ENCODE measurements at regions not wholly inside any gene's neighbourhood (a gene's known extent, or its start where the extent isn't known, plus 50 kb on each side); places are given as distances from the start of the nearest gene placed in this dataset.

DNA sequence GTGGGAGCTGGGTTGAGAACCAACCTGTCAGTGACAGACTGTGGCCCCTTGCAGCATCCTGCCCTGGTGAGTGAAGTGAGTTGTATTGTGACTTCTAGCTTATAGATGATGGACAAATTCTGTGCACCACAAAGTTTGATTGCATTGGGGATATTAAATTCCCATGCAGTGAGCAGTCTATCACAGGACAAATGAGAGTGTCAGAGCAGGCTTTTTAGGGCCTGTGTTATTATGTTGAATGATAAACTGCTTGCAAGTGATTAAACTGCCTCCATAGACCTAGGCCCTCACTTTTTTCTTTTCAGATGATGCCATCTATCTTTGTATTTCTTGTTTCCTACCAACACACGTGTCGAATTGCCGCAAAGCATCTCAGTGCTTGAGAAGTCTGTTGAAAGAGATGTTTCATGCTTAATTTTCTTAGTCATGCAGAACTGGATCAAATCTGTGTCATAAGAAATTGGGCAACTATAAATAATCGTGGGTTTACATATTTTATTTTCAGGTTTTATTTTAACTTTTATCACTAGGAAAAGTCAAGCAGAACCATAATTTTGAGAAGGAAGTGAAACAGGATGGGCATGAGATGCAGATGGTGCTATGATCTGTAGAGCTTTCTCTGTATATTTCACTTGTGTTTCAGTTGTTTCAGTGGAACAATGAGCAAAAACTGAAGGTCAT lies 199.2 kb downstream of the S1PR1 start:
- H3K4me1 ChIP-seq (ENCODE audit: control insufficient read depth, insufficient read depth, low read length): no peaks in the 10 kb centered on the region
- H3K27ac ChIP-seq (ENCODE audit: low read length): no peak overlapping the region
- CTCF ChIA-PET: no interaction called here
- ATAC-seq: no peak
- no peaks in the 10 kb centered on the region for H3K27me3 ChIP-seq (ENCODE audit: control insufficient read depth, insufficient read depth, low read length)
- TF ChIP-seq, protein P1, sequence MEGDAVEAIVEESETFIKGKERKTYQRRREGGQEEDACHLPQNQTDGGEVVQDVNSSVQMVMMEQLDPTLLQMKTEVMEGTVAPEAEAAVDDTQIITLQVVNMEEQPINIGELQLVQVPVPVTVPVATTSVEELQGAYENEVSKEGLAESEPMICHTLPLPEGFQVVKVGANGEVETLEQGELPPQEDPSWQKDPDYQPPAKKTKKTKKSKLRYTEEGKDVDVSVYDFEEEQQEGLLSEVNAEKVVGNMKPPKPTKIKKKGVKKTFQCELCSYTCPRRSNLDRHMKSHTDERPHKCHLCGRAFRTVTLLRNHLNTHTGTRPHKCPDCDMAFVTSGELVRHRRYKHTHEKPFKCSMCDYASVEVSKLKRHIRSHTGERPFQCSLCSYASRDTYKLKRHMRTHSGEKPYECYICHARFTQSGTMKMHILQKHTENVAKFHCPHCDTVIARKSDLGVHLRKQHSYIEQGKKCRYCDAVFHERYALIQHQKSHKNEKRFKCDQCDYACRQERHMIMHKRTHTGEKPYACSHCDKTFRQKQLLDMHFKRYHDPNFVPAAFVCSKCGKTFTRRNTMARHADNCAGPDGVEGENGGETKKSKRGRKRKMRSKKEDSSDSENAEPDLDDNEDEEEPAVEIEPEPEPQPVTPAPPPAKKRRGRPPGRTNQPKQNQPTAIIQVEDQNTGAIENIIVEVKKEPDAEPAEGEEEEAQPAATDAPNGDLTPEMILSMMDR (IDR thresholded peaks at IDR 0.05): no peak
- TF ChIP-seq POLR2AphosphoS5 (IDR thresholded peaks at IDR 0.05; ENCODE audit: low read depth, low read length): no peak
- TF ChIP-seq, protein P2, sequence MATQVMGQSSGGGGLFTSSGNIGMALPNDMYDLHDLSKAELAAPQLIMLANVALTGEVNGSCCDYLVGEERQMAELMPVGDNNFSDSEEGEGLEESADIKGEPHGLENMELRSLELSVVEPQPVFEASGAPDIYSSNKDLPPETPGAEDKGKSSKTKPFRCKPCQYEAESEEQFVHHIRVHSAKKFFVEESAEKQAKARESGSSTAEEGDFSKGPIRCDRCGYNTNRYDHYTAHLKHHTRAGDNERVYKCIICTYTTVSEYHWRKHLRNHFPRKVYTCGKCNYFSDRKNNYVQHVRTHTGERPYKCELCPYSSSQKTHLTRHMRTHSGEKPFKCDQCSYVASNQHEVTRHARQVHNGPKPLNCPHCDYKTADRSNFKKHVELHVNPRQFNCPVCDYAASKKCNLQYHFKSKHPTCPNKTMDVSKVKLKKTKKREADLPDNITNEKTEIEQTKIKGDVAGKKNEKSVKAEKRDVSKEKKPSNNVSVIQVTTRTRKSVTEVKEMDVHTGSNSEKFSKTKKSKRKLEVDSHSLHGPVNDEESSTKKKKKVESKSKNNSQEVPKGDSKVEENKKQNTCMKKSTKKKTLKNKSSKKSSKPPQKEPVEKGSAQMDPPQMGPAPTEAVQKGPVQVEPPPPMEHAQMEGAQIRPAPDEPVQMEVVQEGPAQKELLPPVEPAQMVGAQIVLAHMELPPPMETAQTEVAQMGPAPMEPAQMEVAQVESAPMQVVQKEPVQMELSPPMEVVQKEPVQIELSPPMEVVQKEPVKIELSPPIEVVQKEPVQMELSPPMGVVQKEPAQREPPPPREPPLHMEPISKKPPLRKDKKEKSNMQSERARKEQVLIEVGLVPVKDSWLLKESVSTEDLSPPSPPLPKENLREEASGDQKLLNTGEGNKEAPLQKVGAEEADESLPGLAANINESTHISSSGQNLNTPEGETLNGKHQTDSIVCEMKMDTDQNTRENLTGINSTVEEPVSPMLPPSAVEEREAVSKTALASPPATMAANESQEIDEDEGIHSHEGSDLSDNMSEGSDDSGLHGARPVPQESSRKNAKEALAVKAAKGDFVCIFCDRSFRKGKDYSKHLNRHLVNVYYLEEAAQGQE (IDR thresholded peaks at IDR 0.05; ENCODE audit: insufficient read depth in 1 of 2, low read depth in 2 of 2, low read length in 1 of 2): no peak
- TF ChIP-seq TCF7L2 (IDR thresholded peaks at IDR 0.05; ENCODE audit: low read depth, low read length): no peak
- TF ChIP-seq SIN3A (IDR thresholded peaks at IDR 0.05; ENCODE audit: borderline replicate concordance, insufficient read depth, low read depth, low read length): no peak
- no TSS peak for BruUV-seq (replicated peaks)
- in situ Hi-C loops (cut with HindIII; ENCODE audit: low pct_unique_long_range_greater_than_20kb, low sequenced_read_pairs) (no loop called here), intact Hi-C loops (cut with micrococcal nuclease; ENCODE audit: unreplicated experiment) (no loop called here)
- no peak for DNase-seq (ENCODE audit: low read depth, low spot score)
- no peaks in the 10 kb centered on the region for H3K9me3 ChIP-seq (ENCODE audit: control insufficient read depth, insufficient read depth, low read depth, low read length)
- POLR2A ChIA-PET: no interaction called here
- H3K36me3 ChIP-seq (ENCODE audit: control insufficient read depth, insufficient read depth, low read length): no peaks in the 10 kb centered on the region
- H3K4me3 ChIP-seq (ENCODE audit: low read depth in 2 of 2, low read length in 2 of 2): no peak overlapping the region

DNA sequence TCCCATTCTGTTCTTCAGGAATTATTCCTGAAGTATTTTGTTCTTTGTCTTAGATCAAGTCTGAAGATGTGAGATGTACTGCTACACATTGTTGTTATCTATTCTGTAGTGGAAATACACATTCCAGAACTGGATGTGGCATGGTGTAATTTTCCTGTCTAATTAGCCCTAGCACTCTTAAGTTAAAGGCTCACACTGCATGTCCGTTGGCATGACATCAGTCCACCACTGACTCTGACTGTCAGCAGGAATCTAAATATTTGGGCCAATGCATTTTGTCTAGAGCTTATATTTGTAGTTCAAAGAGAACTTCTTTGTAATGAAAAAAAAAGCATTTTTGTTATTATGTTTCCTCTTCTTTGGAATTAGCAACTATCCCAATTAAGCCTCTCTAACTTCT lies 201.0 kb downstream of the S1PR1 start:
- no peaks in the 10 kb centered on the region for H3K36me3 ChIP-seq (ENCODE audit: control insufficient read depth, insufficient read depth, low read length)
- H3K4me3 ChIP-seq (ENCODE audit: low read depth in 2 of 2, low read length in 2 of 2): no peak overlapping the region
- DNase-seq (ENCODE audit: low read depth, low spot score): no peak
- in situ Hi-C loops (cut with HindIII; ENCODE audit: low pct_unique_long_range_greater_than_20kb, low sequenced_read_pairs) (no loop called here), intact Hi-C loops (cut with micrococcal nuclease; ENCODE audit: unreplicated experiment) (no loop called here)
- no peaks in the 10 kb centered on the region for H3K9me3 ChIP-seq (ENCODE audit: control insufficient read depth, insufficient read depth, low read depth, low read length)
- H3K4me1 ChIP-seq (ENCODE audit: control insufficient read depth, insufficient read depth, low read length): no peaks in the 10 kb centered on the region
- no peak overlapping the region for H3K27ac ChIP-seq (ENCODE audit: low read length)
- no TSS peak for BruUV-seq (replicated peaks)
- TF ChIP-seq, protein P2 (IDR thresholded peaks at IDR 0.05; ENCODE audit: insufficient read depth in 1 of 2, low read depth in 2 of 2, low read length in 1 of 2): no peak
- TF ChIP-seq SIN3A (IDR thresholded peaks at IDR 0.05; ENCODE audit: borderline replicate concordance, insufficient read depth, low read depth, low read length): no peak
- no peak for TF ChIP-seq TCF7L2 (IDR thresholded peaks at IDR 0.05; ENCODE audit: low read depth, low read length)
- TF ChIP-seq, protein P1 (IDR thresholded peaks at IDR 0.05): no peak
- TF ChIP-seq POLR2AphosphoS5 (IDR thresholded peaks at IDR 0.05; ENCODE audit: low read depth, low read length): no peak
- ChIA-PET CTCF (interaction anchor here (0.7 kb wide), 1 partner anchor 120 kb away, joined by 4 read pairs; no protein-coding TSS in a partner anchor), POLR2A (no interaction called here)
- no peaks in the 10 kb centered on the region for H3K27me3 ChIP-seq (ENCODE audit: control insufficient read depth, insufficient read depth, low read length)
- no peak for ATAC-seq

All from Panc1 (cell line).